A549 (cell line): ENCODE measurements at regions not wholly inside any gene's neighbourhood (a gene's known extent, or its start where the extent isn't known, plus 50 kb on each side); places are given as distances from the start of the nearest gene placed in this dataset.

Experiments used
- ATAC-seq, 2 experiments: fragments of 200-7000 bp in 1 of 2; fragments of >200 bp in 1 of 2; cut with Nextera tagmentation in 1 of 2; cut with Tn5 transposase in 1 of 2; 3 replicates each; pipeline versions ENCODE4 v1.8.0 to v1.9.1; 2018 to 2020; ENCODE audit warnings: mild to moderate bottlenecking in 1 of 2, moderate library complexity in 1 of 2
- CTCF ChIA-PET: fragments of 300-600 bp; sonication (Branson Sonifier 250); formaldehyde crosslinking; extraction: SDS; loops from one replicate; lab custom pipeline; 2021; ENCODE audit warnings: antibody characterized with exemption, inconsistent platforms; lab: Yijun Ruan, JAX
- POLR2A ChIA-PET: fragments of 350-600 bp; formaldehyde crosslinking; extraction: SDS; loops from one replicate; lab custom pipeline; 2021; ENCODE audit warnings: antibody characterized with exemption, inconsistent platforms; lab: Yijun Ruan, JAX
- DNase-seq, 2 experiments: peaks; one replicate each; pipeline versions ENCODE4 v3.0.0 to v3.0.0-alpha.2; 2011 to 2016; ENCODE audit warnings: low read depth in 1 of 2, low spot score in 1 of 2
- FAIRE-seq: peaks from 2 replicates; lab custom pipeline; 2011; peaks lifted over from hg19 to GRCh38; lab: Jason Lieb, UNC
- H3K27ac ChIP-seq, 2 experiments: fragments of >200 bp; sonication (Bioruptor Twin); formaldehyde crosslinking; 3 replicates each; pipeline ENCODE4 v1.5.1; 2016 to 2017
- H3K4me1 ChIP-seq: fragments of >200 bp; sonication (Bioruptor Twin); formaldehyde crosslinking; 3 replicates; pipeline ENCODE4 v1.6.1; 2016
- H3K4me2 ChIP-seq: fragments of >200 bp; sonication (Bioruptor Twin); formaldehyde crosslinking; 3 replicates; pipeline ENCODE4 v1.6.1; 2016
- H3K4me3 ChIP-seq: fragments of >200 bp; sonication (Bioruptor Twin); formaldehyde crosslinking; 3 replicates; pipeline ENCODE4 v1.5.1; 2016
- H3K9me3 ChIP-seq: fragments of >200 bp; sonication (Bioruptor Twin); formaldehyde crosslinking; 3 replicates; pipeline ENCODE4 v1.6.1; 2016
- BHLHE40 ChIP-seq: IDR thresholded peaks from 2 replicates; pipeline ENCODE4 v1.6.1; 2012; ENCODE audit warnings: low read depth, low read length, inconsistent platforms
- CHD4 ChIP-seq: fragments of 200-600 bp; sonication (generic); IDR thresholded peaks from 2 replicates; pipeline ENCODE4 v1.6.1; 2016; ENCODE audit warnings: antibody characterized with exemption, mild to moderate bottlenecking, borderline replicate concordance
- CTCF ChIP-seq: fragments of >200 bp; sonication (Bioruptor Twin); formaldehyde crosslinking; IDR thresholded peaks from 3 replicates; pipeline ENCODE4 v1.5.1; 2016
- EHF ChIP-seq: fragments of 250-450 bp; sonication (Bioruptor Pico); IDR thresholded peaks from 2 replicates; pipeline ENCODE4 v1.5.0; 2020; ENCODE audit warnings: mild to moderate bottlenecking
- EP300 ChIP-seq, 2 experiments: fragments of >200 bp; sonication (Bioruptor Twin); formaldehyde crosslinking; IDR thresholded peaks; 2 replicates in 1 of 2; 3 replicates in 1 of 2; pipeline ENCODE4 v1.6.1; 2016 to 2017
- FOSB ChIP-seq: fragments of 250-450 bp; sonication (Bioruptor Pico); IDR thresholded peaks from 2 replicates; pipeline ENCODE4 v1.5.0; 2020; ENCODE audit warnings: mild to moderate bottlenecking, moderate library complexity
- FOSL2 ChIP-seq, 2 experiments: fragments of 450-650 bp in 1 of 2; fragments of >200 bp in 1 of 2; sonication (Bioruptor Twin) in 1 of 2; formaldehyde crosslinking; IDR thresholded peaks; 2 replicates each; pipeline versions ENCODE4 v1.5.0 to v1.6.1; 2016 to 2020; ENCODE audit warnings: mild to moderate bottlenecking in 1 of 2, moderate library complexity in 1 of 2
- HES2 ChIP-seq: fragments of >200 bp; sonication (Bioruptor Twin); formaldehyde crosslinking; IDR thresholded peaks from 2 replicates; pipeline ENCODE4 v1.6.1; 2016
- HMGXB4 ChIP-seq: fragments of 250-450 bp; sonication (Bioruptor Pico); IDR thresholded peaks from 2 replicates; pipeline ENCODE4 v1.5.0; 2021; ENCODE audit warnings: mild to moderate bottlenecking, moderate library complexity, borderline replicate concordance
- HOXB13 ChIP-seq: fragments of 250-450 bp; sonication (Bioruptor Pico); IDR thresholded peaks from 2 replicates; pipeline ENCODE4 v1.5.0; 2020; ENCODE audit warnings: low read depth, mild to moderate bottlenecking, moderate library complexity
- HOXB5 ChIP-seq: fragments of 250-450 bp; sonication (Bioruptor Pico); IDR thresholded peaks from 2 replicates; pipeline ENCODE4 v1.5.0; 2020; ENCODE audit warnings: mild to moderate bottlenecking, moderate library complexity
- JUN ChIP-seq, 2 experiments: fragments of >200 bp; sonication (Bioruptor Twin); formaldehyde crosslinking; IDR thresholded peaks; 2 replicates in 1 of 2; 3 replicates in 1 of 2; pipeline ENCODE4 v1.6.1; 2016 to 2017
- JUNB ChIP-seq: fragments of >200 bp; sonication (Bioruptor Twin); formaldehyde crosslinking; IDR thresholded peaks from 2 replicates; pipeline ENCODE4 v1.6.1; 2016
- KDM5A ChIP-seq: fragments of 200-600 bp; sonication (generic); IDR thresholded peaks from 2 replicates; pipeline ENCODE4 v1.6.1; 2016; ENCODE audit warnings: antibody characterized with exemption, mild to moderate bottlenecking
- PBX3 ChIP-seq: IDR thresholded peaks from 2 replicates; pipeline ENCODE4 v1.6.1; 2012
- PHF8 ChIP-seq: fragments of 200-600 bp; sonication (generic); IDR thresholded peaks from 2 replicates; pipeline ENCODE4 v1.6.1; 2016; ENCODE audit warnings: low read depth, mild to moderate bottlenecking, antibody characterized with exemption, moderate library complexity, borderline replicate concordance
- POLR2A ChIP-seq: IDR thresholded peaks from 2 replicates; pipeline ENCODE4 v1.6.1; 2012; ENCODE audit warnings: mild to moderate bottlenecking, low read length
- RCOR1 ChIP-seq: fragments of 150-350 bp; IDR thresholded peaks from 2 replicates; pipeline ENCODE4 v1.6.1; 2014; ENCODE audit warnings: antibody characterized with exemption, low read length, low read depth
- RFX5 ChIP-seq: fragments of 450-650 bp; IDR thresholded peaks from 2 replicates; pipeline ENCODE4 v1.7.1; 2014; ENCODE audit warnings: antibody characterized with exemption, mild to moderate bottlenecking, moderate library complexity
- SREBF2 ChIP-seq: fragments of 450-650 bp; IDR thresholded peaks from 2 replicates; pipeline ENCODE4 v1.6.1; 2014; ENCODE audit warnings: mild to moderate bottlenecking, moderate library complexity
- TFCP2L1 ChIP-seq: fragments of 250-450 bp; sonication (Bioruptor Pico); IDR thresholded peaks from 2 replicates; pipeline ENCODE4 v1.5.0; 2021; ENCODE audit warnings: mild to moderate bottlenecking
- USF2 ChIP-seq: fragments of 450-650 bp; IDR thresholded peaks from 2 replicates; pipeline ENCODE4 v1.6.1; 2014; ENCODE audit warnings: antibody characterized with exemption
- ZC3H11A ChIP-seq: fragments of 450-650 bp; IDR thresholded peaks from 2 replicates; pipeline ENCODE4 v1.6.1; 2014; ENCODE audit warnings: antibody characterized with exemption, mild to moderate bottlenecking
- ZFP36 ChIP-seq: fragments of 450-650 bp; IDR thresholded peaks from 2 replicates; pipeline ENCODE4 v1.6.1; 2014; ENCODE audit warnings: borderline replicate concordance; ENCODE audit not compliant: partially characterized antibody
- ZSCAN20 ChIP-seq: fragments of 250-450 bp; sonication (Bioruptor Pico); IDR thresholded peaks from 2 replicates; pipeline ENCODE4 v1.8.0; 2022; ENCODE audit warnings: mild to moderate bottlenecking, moderate library complexity
- WGBS: methylation state at CpG from one replicate; pipeline ENCODE4 v1.1.6; 2017; ENCODE audit errors: missing lambda C conversion rate; 5-methylcytosine and 5-hydroxymethylcytosine counted together

GRCh38 chr6:150486048-150486447 lies 113.6 kb upstream of the PLEKHG1 start (continued):
- no peak for TF ChIP-seq SREBF2
- no peak for TF ChIP-seq HES2
- no peak for TF ChIP-seq PBX3

GRCh38 chr6:150490586-150490985 lies 109.1 kb upstream of the PLEKHG1 start:
- Histone ChIP-seq H3K4me2 (no peak overlapping the region), H3K4me3 (no peak overlapping the region), H3K27ac (peak overlapping the region in 1 of 2 experiments; percentile 64; a peak in 2 of 6 replicates), H3K4me1 (peaks cover 7% of the 10 kb centered on the region), H3K9me3 (no peaks in the 10 kb centered on the region)
- FAIRE-seq, result no peak
- ChIA-PET CTCF (interaction anchor here (0.9 kb wide), 1 partner anchor 39 kb away, joined by 3 read pairs; no protein-coding TSS in a partner anchor), POLR2A (no interaction called here)
- ATAC-seq, result no peak
- DNase-seq, result no peak
- WGBS, result 67% methylated on average over 5 of the region's 6 CpGs
- TF ChIP-seq FOSL2 (IDR thresholded peaks at IDR 0.05), result no peak
- TF ChIP-seq FOSL2 (CRISPR knock-in tag; IDR thresholded peaks at IDR 0.05), result no peak
- TF ChIP-seq FOSB, result no peak
- no peak for TF ChIP-seq BHLHE40
- no peak for TF ChIP-seq EHF (CRISPR knock-in tag)
- no peak for TF ChIP-seq KDM5A

- Histone ChIP-seq H3K4me2 (peak overlapping the region; percentile 50), H3K27ac (peak overlapping the region in 1 of 2 experiments; percentile 64; a peak in 2 of 6 replicates), H3K4me1 (peaks cover 7% of the 10 kb centered on the region), H3K9me3 (no peaks in the 10 kb centered on the region), H3K4me3 (no peak overlapping the region)
- POLR2A ChIA-PET, result no interaction called here
- ATAC-seq (no peak), FAIRE-seq (no peak), DNase-seq (peak in 1 of 2 experiments; percentile 7)
- CTCF ChIA-PET, result interaction anchor here (0.7 to 1.2 kb wide), 4 partner anchors 13 to 930 kb away, joined by 3 read pairs; no protein-coding TSS in a partner anchor
- WGBS, result 19% methylated on average over 5 of the region's 5 CpGs
- TF ChIP-seq ZSCAN20 (CRISPR knock-in tag) (no peak), HOXB5 (CRISPR knock-in tag) (no peak), PHF8 (no peak), CHD4 (no peak), EP300 (IDR thresholded peaks at IDR 0.05) (no peak), JUNB (no peak), KDM5A (no peak), ZFP36 (no peak), POLR2A (no peak), TFCP2L1 (no peak), HMGXB4 (CRISPR knock-in tag) (no peak), CTCF (no peak), HOXB13 (no peak), JUN (IDR thresholded peaks at IDR 0.05) (no peak), RCOR1 (no peak), FOSB (no peak), ZC3H11A (no peak), RFX5 (no peak), USF2 (no peak)
Observed at GRCh38 chr6:150491131-150491810, 108.4 kb upstream of the PLEKHG1 start.
